Esophagus squamous epithelium (tissue), 4 donors: ENCODE measurements at regions not wholly inside any gene's neighbourhood (a gene's known extent, or its start where the extent isn't known, plus 50 kb on each side); places are given as distances from the start of the nearest gene placed in this dataset.

Source experiments
- CTCF ChIP-seq, 6 experiments: fragments of 450-650 bp in 4 of 6; fragments of 200-600 bp in 2 of 6; sonication (generic) in 2 of 6; IDR thresholded peaks; one replicate each; pipeline ENCODE4 v1.5.1; 2016 to 2019; ENCODE audit warnings: antibody characterized with exemption in 6 of 6, mild to moderate bottlenecking in 4 of 6, moderate library complexity in 4 of 6
- POLR2A ChIP-seq, 4 donors: fragments of 450-650 bp; IDR thresholded peaks; one replicate each; pipeline ENCODE4 v1.6.1; 2017; ENCODE audit warnings: antibody characterized with exemption in 4 of 4, mild to moderate bottlenecking in 4 of 4, moderate library complexity in 3 of 4

- TF ChIP-seq CTCF (IDR thresholded peaks at IDR 0.05) (no peak), POLR2A (IDR thresholded peaks at IDR 0.05) (no peak)
These were observed 154.7 kb downstream of the KTN1 start for GRCh38 chr14:55734731-55735130.
